Heart left ventricle (tissue), 16 donors: ENCODE measurements at regions not wholly inside any gene's neighbourhood (a gene's known extent, or its start where the extent isn't known, plus 50 kb on each side); places are given as distances from the start of the nearest gene placed in this dataset.

Experiments
- ATAC-seq, 4 donors: fragments of 200-7000 bp; cut with Tn5 transposase; one replicate each; pipeline ENCODE4 v1.9.1; 2020 to 2022; ENCODE audit warnings: moderate library complexity in 4 of 4, mild to moderate bottlenecking in 3 of 4, moderate number of reproducible peaks in 1 of 4
- DNase-seq, 5 donors: peaks; one replicate each; pipeline ENCODE4 v3.0.0-alpha.2; 2020
- H3K27ac ChIP-seq, 12 donors: fragments of 200-600 bp; sonication (generic) in 4 of 12; one replicate each; pipeline versions ENCODE4 v1.5.0 to v1.8.0; 2016 to 2022; ENCODE audit warnings: mild to moderate bottlenecking in 2 of 12
- H3K27me3 ChIP-seq, 9 donors: fragments of 200-600 bp; sonication (generic) in 2 of 9; one replicate each; pipeline versions ENCODE4 v1.5.1 to v1.8.0; 2016 to 2022; ENCODE audit warnings: mild to moderate bottlenecking in 3 of 9
- H3K36me3 ChIP-seq, 9 donors: fragments of 200-600 bp; sonication (generic) in 2 of 9; one replicate each; pipeline versions ENCODE4 v1.5.0 to v1.8.0; 2018 to 2022; ENCODE audit warnings: mild to moderate bottlenecking in 2 of 9
- H3K4me1 ChIP-seq, 12 donors: fragments of 200-600 bp; sonication (generic) in 4 of 12; one replicate each; pipeline versions ENCODE4 v1.5.0 to v1.8.0; 2016 to 2022; ENCODE audit warnings: mild to moderate bottlenecking in 3 of 12
- H3K4me3 ChIP-seq, 12 donors: fragments of 200-600 bp; sonication (generic) in 4 of 12; one replicate each; pipeline versions ENCODE4 v1.5.0 to v1.8.0; 2017 to 2022; ENCODE audit warnings: mild to moderate bottlenecking in 9 of 12, moderate library complexity in 4 of 12
- H3K9me3 ChIP-seq, 12 donors: fragments of 200-600 bp; sonication (generic) in 4 of 12; one replicate each; pipeline versions ENCODE4 v1.5.0 to v1.8.0; 2016 to 2022; ENCODE audit warnings: mild to moderate bottlenecking in 1 of 12
- CTCF ChIP-seq, 12 donors: fragments of 200-600 bp; sonication (generic) in 4 of 12; IDR thresholded peaks; one replicate each; pipeline versions ENCODE4 v1.5.0 to v1.8.0; 2018 to 2022; ENCODE audit warnings: antibody characterized with exemption in 12 of 12, mild to moderate bottlenecking in 5 of 12
- POLR2A ChIP-seq, 2 donors: fragments of 450-650 bp; IDR thresholded peaks; one replicate each; pipeline ENCODE4 v1.6.1; 2017; ENCODE audit warnings: antibody characterized with exemption in 2 of 2, mild to moderate bottlenecking in 2 of 2, moderate library complexity in 2 of 2
- WGBS, 4 donors: extraction: QIAGEN DNeasy Blood & Tissue Kit in 2 of 4; methylation state at CpG; one replicate each; pipeline versions ENCODE4 v1.1.5 to v1.1.7; 2013 to 2018; 5-methylcytosine and 5-hydroxymethylcytosine counted together
- intact Hi-C, 10 donors: fragments of 100-400 bp; cut with DNase I; formaldehyde crosslinking; loops; one replicate each; pipeline versions ENCODE4 v1.11.1 to v1.14.2; 2022
- donor health status: ischemic (EF 13 %, LVEDD 7.1; RV severe dilation, severe dysfunction).
- donor health status: healthy with polysubstance abuse.
- donor health status: DM: no; HTN: yes; CAD: no.
- donor health status: DM: no; HTN: no; CAD: no.
- donor health status: ischemic (EF 25% LVEDD 6.9; RV normal size, moderate dysfunction).
- donor health status: ischemic (EF 25% LVEDD 5.7; RV mildly dilated, moderate dysfunction).
- donor health status: healthy.
- donor health status: DM: yes; HTN: yes; CAD: no.
- donor health status: ischemic (EF 35%, LVEDD 5.7; RV mildly dilated, moderate dysfunction).
- donor health status: nonischemic (EF 11% LVEDD 7.7; RV severe dilation, severe dysfunction).
- donor health status: DM: yes; HTN: yes; CAD: no.
- donor health status: PGD.
- donor health status: ischemic (EF 29% LVEDD 5.4; RV normal size, mild dysfunction).
- donor health status: nonischemic (EF 23%, LVEDD 6.1; RV moderate dilation, normal function).

- H3K4me1 ChIP-seq: no peaks in the 10 kb centered on the region
- H3K27ac ChIP-seq: no peak overlapping the region
- TF ChIP-seq CTCF (IDR thresholded peaks at IDR 0.05) (no peak), POLR2A (IDR thresholded peaks at IDR 0.05) (no peak)
- ATAC-seq: no peak
- peaks cover 0 to 4% (median 0%) of the 10 kb centered on the region in 12 donors for H3K9me3 ChIP-seq
- H3K36me3 ChIP-seq: no peaks in the 10 kb centered on the region
- DNase-seq: no peak
- H3K4me3 ChIP-seq: no peak overlapping the region
- H3K27me3 ChIP-seq: no peaks in the 10 kb centered on the region
- intact Hi-C loops: no loop called here
Observed at GRCh38 chr15:95192923-95193322, 961.6 kb downstream of the MCTP2 start.

GRCh38 chr15:95194746-95195145 is 963.4 kb downstream of the MCTP2 start:
- no peaks in the 10 kb centered on the region for H3K36me3 ChIP-seq
- H3K9me3 ChIP-seq: peaks cover 0 to 4% (median 0%) of the 10 kb centered on the region in 12 donors
- no peaks in the 10 kb centered on the region for H3K4me1 ChIP-seq
- no peak overlapping the region for H3K4me3 ChIP-seq
- no peak overlapping the region for H3K27ac ChIP-seq
- TF ChIP-seq CTCF (IDR thresholded peaks at IDR 0.05): no peak
- TF ChIP-seq POLR2A (IDR thresholded peaks at IDR 0.05): no peak
- DNase-seq: no peak
- ATAC-seq: no peak
- intact Hi-C loops: no loop called here
- H3K27me3 ChIP-seq: no peaks in the 10 kb centered on the region
- 83 to 91% (median 87%) methylated on average over 3 of the region's 3 CpGs for WGBS, 4 donors

- no peak overlapping the region for H3K4me3 ChIP-seq
- peaks cover 0 to 16% (median 6%) of the 10 kb centered on the region in 12 donors for H3K9me3 ChIP-seq
Observed at GRCh38 chr15:95196176-95196915, 965.0 kb downstream of the MCTP2 start.

More at GRCh38 chr15:95196176-95196915, 965.0 kb downstream of the MCTP2 start:
- Histone ChIP-seq H3K36me3 (no peaks in the 10 kb centered on the region), H3K4me1 (no peaks in the 10 kb centered on the region), H3K27me3 (no peaks in the 10 kb centered on the region), H3K27ac (no peak overlapping the region)
- TF ChIP-seq POLR2A (IDR thresholded peaks at IDR 0.05): no peak
- no peak for TF ChIP-seq CTCF (IDR thresholded peaks at IDR 0.05)
- 74 to 80% (median 79%) methylated on average over 17 of the region's 17 CpGs for WGBS, 4 donors
- ATAC-seq (no peak), DNase-seq (no peak)
- intact Hi-C loops: no loop called here
